ENCODE measurements at regions not wholly inside any gene's neighbourhood (a gene's known extent, or its start where the extent isn't known, plus 50 kb on each side); places are given as distances from the start of the nearest gene placed in this dataset.

- FAIRE-seq (peak; percentile 46), DNase-seq (ENCODE audit: insufficient read length, low spot score) (no peak)
- no peak for TF ChIP-seq CTCF (IDR thresholded peaks at IDR 0.05; ENCODE audit: insufficient read depth, missing control alignments)
Measured at GRCh38 chr18:75801178-75801577, 373.7 kb upstream of the SMIM21 start.

DNA sequence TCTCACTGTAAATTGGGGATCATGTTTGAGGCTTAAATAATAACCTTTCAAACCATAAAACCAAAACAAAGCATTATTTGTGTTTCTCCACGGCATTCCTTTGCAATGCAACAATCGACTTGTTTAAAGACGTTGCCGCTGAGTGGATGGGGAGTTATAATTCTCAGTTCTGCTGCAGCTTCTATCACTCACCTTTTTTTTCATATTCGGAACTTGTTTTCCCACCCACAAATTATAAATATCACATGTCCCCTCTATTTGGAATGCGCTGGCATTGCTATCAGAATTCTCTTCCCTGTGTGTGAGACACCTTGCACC lies 372.8 kb upstream of the SMIM21 start:
- FAIRE-seq = peak; percentile 46
- DNase-seq (ENCODE audit: insufficient read length, low spot score) = no peak
- no peak for TF ChIP-seq CTCF (IDR thresholded peaks at IDR 0.05; ENCODE audit: insufficient read depth, missing control alignments)

GRCh38 chr18:75799449-75800330 lies 372.2 kb upstream of the SMIM21 start:
- FAIRE-seq = peak; percentile 92
- TF ChIP-seq CTCF (IDR thresholded peaks at IDR 0.05; ENCODE audit: insufficient read depth, missing control alignments) = no peak

GRCh38 chr18:75797046-75797445 lies 369.5 kb upstream of the SMIM21 start:
- FAIRE-seq (peak; percentile 94), DNase-seq (ENCODE audit: insufficient read length, low spot score) (no peak)
- no peak for TF ChIP-seq CTCF (IDR thresholded peaks at IDR 0.05; ENCODE audit: insufficient read depth, missing control alignments)

More at GRCh38 chr18:75799449-75800330, 372.2 kb upstream of the SMIM21 start:
- no peak for DNase-seq (ENCODE audit: insufficient read length, low spot score)

- no peak for TF ChIP-seq CTCF (IDR thresholded peaks at IDR 0.05; ENCODE audit: insufficient read depth, missing control alignments)
- DNase-seq (ENCODE audit: insufficient read length, low spot score) (no peak), FAIRE-seq (no peak)
Measured at GRCh38 chr18:75790796-75791195, 363.3 kb upstream of the SMIM21 start.

- no peak for TF ChIP-seq CTCF (IDR thresholded peaks at IDR 0.05; ENCODE audit: insufficient read depth, missing control alignments)
- DNase-seq (ENCODE audit: insufficient read length, low spot score) (no peak), FAIRE-seq (no peak)
Measured at GRCh38 chr18:75790111-75790510, 362.6 kb upstream of the SMIM21 start.

DNA sequence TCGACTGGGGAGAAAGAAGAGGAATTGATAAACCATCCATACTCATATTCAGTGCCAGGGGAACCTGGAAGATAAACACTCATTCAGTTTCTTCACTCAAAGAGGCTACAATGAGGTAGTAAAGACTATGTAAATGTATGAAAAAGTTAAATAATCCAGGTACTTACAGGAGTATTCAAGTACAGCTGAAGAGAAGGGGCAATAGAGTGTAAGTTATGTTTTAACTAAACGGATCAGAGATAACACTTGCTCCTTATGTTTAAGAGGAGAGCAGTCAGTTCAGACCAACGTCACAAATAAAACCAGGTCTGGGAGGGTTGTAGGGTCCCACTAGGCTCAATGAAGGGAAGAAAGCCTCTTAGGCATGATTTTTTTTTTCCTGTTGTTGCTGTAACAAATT lies 358.3 kb upstream of the SMIM21 start:
- TF ChIP-seq CTCF (IDR thresholded peaks at IDR 0.05; ENCODE audit: insufficient read depth, missing control alignments) = no peak
- FAIRE-seq (no peak), DNase-seq (ENCODE audit: insufficient read length, low spot score) (no peak)
